ENCODE measurements at regions not wholly inside any gene's neighbourhood (a gene's known extent, or its start where the extent isn't known, plus 50 kb on each side); places are given as distances from the start of the nearest gene placed in this dataset.

DNA sequence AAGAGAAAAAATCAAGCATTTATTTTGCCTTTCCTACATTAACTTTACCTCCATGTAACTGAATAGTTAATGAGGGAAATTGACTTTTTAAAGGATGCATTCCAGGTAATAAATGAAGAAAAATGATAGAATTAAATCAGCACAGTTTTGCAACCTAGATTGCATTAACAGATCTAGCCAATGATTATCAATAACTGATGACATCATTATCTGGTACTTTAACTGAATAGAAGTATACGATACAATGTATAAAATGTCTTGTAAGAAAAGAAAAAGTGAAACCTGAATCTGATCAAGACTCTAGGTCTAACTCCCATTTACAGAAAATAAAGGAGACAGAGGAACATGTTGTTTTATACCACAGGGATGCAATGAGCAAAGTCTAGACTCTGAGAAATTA, 126.0 kb upstream of the XPO1 start:
- POLR2A ChIA-PET (ENCODE audit: partially characterized antibody) = interaction anchor here (0.6 to 2.2 kb wide), 3 partner anchors 126 to 133 kb away, joined by 3 to 6 read pairs (median 5); partner anchors contain the start of gene XPO1
- CTCF ChIA-PET (ENCODE audit: partially characterized antibody) = no interaction called here

More for the DNA sequence above, 126.0 kb upstream of the XPO1 start:
- Histone ChIP-seq H3K36me3 (ENCODE audit: control insufficient read depth in 2 of 4, insufficient read depth in 4 of 4, low read length in 3 of 4) (no peaks in the 10 kb centered on the region), H4K5ac (ENCODE audit: insufficient read length, low read depth, low read length) (no peak overlapping the region), H3K79me1 (ENCODE audit: low read depth, low read length) (no peaks in the 10 kb centered on the region; the same call in 1 of the 2 replicates), H3K4me3 (ENCODE audit: extremely low read depth in 1 of 4, insufficient read depth in 2 of 4, low read depth in 3 of 4, low read length in 4 of 4) (no peak overlapping the region), H4K20me1 (replicated peaks in 1 of 2; ENCODE audit: control insufficient read depth in 1 of 2, insufficient read depth in 2 of 2, low read length in 2 of 2) (no peaks in the 10 kb centered on the region), H2BK5ac (ENCODE audit: low read depth, low read length) (no peak overlapping the region), H3K27ac (ENCODE audit: low read depth, low read length) (no peak overlapping the region), H3K4me2 (ENCODE audit: insufficient read depth in 1 of 2, low read depth in 2 of 2, low read length in 2 of 2) (no peak overlapping the region), H4K91ac (replicated peaks; ENCODE audit: insufficient read length, low read length) (no peak overlapping the region), H3K9me3 (ENCODE audit: insufficient read depth in 2 of 2, low read depth in 1 of 2, low read length in 1 of 2) (no peaks in the 10 kb centered on the region), H4K8ac (ENCODE audit: extremely low read depth, insufficient read depth, low read length) (no peak overlapping the region), H3K23ac (ENCODE audit: insufficient read length) (no peak overlapping the region), H3K4me1 (replicated peaks in 1 of 4; ENCODE audit: control insufficient read depth in 3 of 4, insufficient read depth in 4 of 4, low read length in 3 of 4) (no peaks in the 10 kb centered on the region; a peak in 1 of 7 replicates), H3K56ac (replicated peaks; ENCODE audit: insufficient read length, low read depth, low read length) (no peak overlapping the region), H3K27me3 (replicated peaks in 1 of 4; ENCODE audit: control insufficient read depth in 3 of 4, extremely low read depth in 1 of 4, insufficient read depth in 3 of 4, low read length in 3 of 4) (no peaks in the 10 kb centered on the region), H3K14ac (ENCODE audit: insufficient read length) (no peak overlapping the region), H3K9ac (replicated peaks in 1 of 4; ENCODE audit: extremely low read depth in 1 of 4, low read depth in 3 of 4, low read length in 3 of 4) (no peak overlapping the region), H2BK20ac (ENCODE audit: low read length) (no peak overlapping the region), H2BK15ac (ENCODE audit: low read length) (no peak overlapping the region), H2AFZ (ENCODE audit: low read length) (no peak overlapping the region), H2BK120ac (replicated peaks; ENCODE audit: low read depth, low read length) (no peak overlapping the region), H3K23me2 (ENCODE audit: low read depth, low read length) (no peaks in the 10 kb centered on the region), H3K79me2 (ENCODE audit: control insufficient read depth in 1 of 2, insufficient read depth in 2 of 2, low read length in 2 of 2) (no peaks in the 10 kb centered on the region), H2AK5ac (ENCODE audit: low read depth, low read length) (no peak overlapping the region), H3K18ac (ENCODE audit: extremely low read depth, low read length) (no peak overlapping the region), H2BK12ac (ENCODE audit: low read depth, low read length) (no peak overlapping the region), H3K4ac (replicated peaks; ENCODE audit: insufficient read length, low read depth, low read length) (no peak overlapping the region)
- no peak for FAIRE-seq
- no peak for DNase-seq (ENCODE audit: low read depth in 1 of 2, low spot score in 2 of 2)
- TF ChIP-seq YY1 (IDR thresholded peaks at IDR 0.05; ENCODE audit: low read depth, low read length) (no peak), EZH2 (IDR thresholded peaks at IDR 0.05; ENCODE audit: low read depth, low read length, severe bottlenecking) (no peak), CREB1 (IDR thresholded peaks at IDR 0.05) (no peak), GABPA (IDR thresholded peaks at IDR 0.05; ENCODE audit: borderline replicate concordance, insufficient read depth, low read length) (no peak)
- 90% methylated on average over 1 of the region's 1 CpG; no CpG with 5 or more reads in 1 of the 2 experiments for WGBS, 2 experiments (ENCODE audit: extremely low coverage in 1 of 2, insufficient coverage in 1 of 2, insufficient read length in 1 of 2, insufficient replicate concordance in 2 of 2, low coverage in 1 of 2, low lambda C conversion rate in 2 of 2, missing lambda C conversion rate in 1 of 2)

Data from H1 (cell line).